Esophagus squamous epithelium (tissue), 4 donors: ENCODE measurements at regions not wholly inside any gene's neighbourhood (a gene's known extent, or its start where the extent isn't known, plus 50 kb on each side); places are given as distances from the start of the nearest gene placed in this dataset.

Experiments used
- CTCF ChIP-seq, 6 experiments: fragments of 450-650 bp in 4 of 6; fragments of 200-600 bp in 2 of 6; sonication (generic) in 2 of 6; IDR thresholded peaks; one replicate each; pipeline ENCODE4 v1.5.1; 2016 to 2019; ENCODE audit warnings: antibody characterized with exemption in 6 of 6, mild to moderate bottlenecking in 4 of 6, moderate library complexity in 4 of 6
- POLR2A ChIP-seq, 4 donors: fragments of 450-650 bp; IDR thresholded peaks; one replicate each; pipeline ENCODE4 v1.6.1; 2017; ENCODE audit warnings: antibody characterized with exemption in 4 of 4, mild to moderate bottlenecking in 4 of 4, moderate library complexity in 3 of 4

GRCh38 chr6:66516377-66516776 lies 809.4 kb upstream of the EYS start:
- no peak for TF ChIP-seq CTCF (IDR thresholded peaks at IDR 0.05)
- TF ChIP-seq POLR2A (IDR thresholded peaks at IDR 0.05), result no peak
